VCaP (cell line): ENCODE measurements at regions not wholly inside any gene's neighbourhood (a gene's known extent, or its start where the extent isn't known, plus 50 kb on each side); places are given as distances from the start of the nearest gene placed in this dataset.
A peak's percentile ranks its signal among the peaks of the same experiment; 100 is the strongest.
"Not testable (repeated sequence)": the region's sequence is repeated elsewhere in the genome, so short reads cannot be mapped to it uniquely, and the experiment has no call there.

Source experiments
- H3K27ac ChIP-seq: fragments of 450-650 bp; 2 replicates; pipeline ENCODE4 v1.5.1; 2017
- TF ChIP-seq, protein P1 (sequence below): fragments of 450-650 bp; conservative IDR thresholded peaks from 2 replicates; pipeline ENCODE4 v1.5.1; 2017; ENCODE audit warnings: mild to moderate bottlenecking, moderate library complexity

DNA sequence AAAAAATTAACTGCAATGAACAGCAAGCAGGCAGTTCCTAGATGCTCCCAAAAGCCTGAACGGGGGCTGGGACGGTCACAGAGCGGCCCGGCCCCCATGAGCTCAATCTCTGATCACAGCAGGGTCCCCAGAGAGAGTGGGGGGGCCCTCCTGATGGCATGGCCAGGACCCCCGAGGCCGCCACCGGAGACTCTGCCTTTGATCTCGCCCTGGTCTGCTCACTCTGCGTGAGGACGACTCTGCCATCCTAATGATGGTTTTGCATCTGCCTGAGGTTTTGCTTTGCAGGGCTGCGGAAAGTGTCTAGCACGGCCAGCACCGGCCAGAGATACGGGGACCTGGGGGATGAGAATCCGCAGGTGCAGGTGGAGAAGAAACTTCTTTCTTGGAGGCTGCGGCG, 103.8 kb downstream of the SHOX start:
- H3K27ac ChIP-seq: no peak overlapping the region
- TF ChIP-seq, protein P1, sequence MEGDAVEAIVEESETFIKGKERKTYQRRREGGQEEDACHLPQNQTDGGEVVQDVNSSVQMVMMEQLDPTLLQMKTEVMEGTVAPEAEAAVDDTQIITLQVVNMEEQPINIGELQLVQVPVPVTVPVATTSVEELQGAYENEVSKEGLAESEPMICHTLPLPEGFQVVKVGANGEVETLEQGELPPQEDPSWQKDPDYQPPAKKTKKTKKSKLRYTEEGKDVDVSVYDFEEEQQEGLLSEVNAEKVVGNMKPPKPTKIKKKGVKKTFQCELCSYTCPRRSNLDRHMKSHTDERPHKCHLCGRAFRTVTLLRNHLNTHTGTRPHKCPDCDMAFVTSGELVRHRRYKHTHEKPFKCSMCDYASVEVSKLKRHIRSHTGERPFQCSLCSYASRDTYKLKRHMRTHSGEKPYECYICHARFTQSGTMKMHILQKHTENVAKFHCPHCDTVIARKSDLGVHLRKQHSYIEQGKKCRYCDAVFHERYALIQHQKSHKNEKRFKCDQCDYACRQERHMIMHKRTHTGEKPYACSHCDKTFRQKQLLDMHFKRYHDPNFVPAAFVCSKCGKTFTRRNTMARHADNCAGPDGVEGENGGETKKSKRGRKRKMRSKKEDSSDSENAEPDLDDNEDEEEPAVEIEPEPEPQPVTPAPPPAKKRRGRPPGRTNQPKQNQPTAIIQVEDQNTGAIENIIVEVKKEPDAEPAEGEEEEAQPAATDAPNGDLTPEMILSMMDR: no peak

DNA sequence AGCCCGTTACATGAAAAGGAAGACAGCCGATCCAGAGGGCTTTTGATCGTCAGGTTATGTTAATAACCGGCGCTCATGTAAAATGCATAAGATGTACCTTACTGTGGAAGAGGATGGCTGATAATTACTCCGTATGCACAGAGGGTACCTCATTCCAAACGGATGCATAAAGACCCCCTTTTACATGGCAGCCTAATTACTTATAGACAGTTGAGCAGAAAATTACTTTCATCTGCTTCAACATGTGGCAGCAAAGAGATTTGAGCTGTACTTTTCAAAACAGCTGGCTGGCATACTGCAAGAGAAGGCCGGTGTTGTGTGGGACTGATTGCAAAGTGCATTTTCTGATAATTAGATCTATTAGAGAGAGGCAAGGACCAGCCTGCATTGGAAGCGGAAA, 103.4 kb downstream of the SHOX start:
- TF ChIP-seq, protein P1: no peak
- H3K27ac ChIP-seq: no peak overlapping the region

DNA sequence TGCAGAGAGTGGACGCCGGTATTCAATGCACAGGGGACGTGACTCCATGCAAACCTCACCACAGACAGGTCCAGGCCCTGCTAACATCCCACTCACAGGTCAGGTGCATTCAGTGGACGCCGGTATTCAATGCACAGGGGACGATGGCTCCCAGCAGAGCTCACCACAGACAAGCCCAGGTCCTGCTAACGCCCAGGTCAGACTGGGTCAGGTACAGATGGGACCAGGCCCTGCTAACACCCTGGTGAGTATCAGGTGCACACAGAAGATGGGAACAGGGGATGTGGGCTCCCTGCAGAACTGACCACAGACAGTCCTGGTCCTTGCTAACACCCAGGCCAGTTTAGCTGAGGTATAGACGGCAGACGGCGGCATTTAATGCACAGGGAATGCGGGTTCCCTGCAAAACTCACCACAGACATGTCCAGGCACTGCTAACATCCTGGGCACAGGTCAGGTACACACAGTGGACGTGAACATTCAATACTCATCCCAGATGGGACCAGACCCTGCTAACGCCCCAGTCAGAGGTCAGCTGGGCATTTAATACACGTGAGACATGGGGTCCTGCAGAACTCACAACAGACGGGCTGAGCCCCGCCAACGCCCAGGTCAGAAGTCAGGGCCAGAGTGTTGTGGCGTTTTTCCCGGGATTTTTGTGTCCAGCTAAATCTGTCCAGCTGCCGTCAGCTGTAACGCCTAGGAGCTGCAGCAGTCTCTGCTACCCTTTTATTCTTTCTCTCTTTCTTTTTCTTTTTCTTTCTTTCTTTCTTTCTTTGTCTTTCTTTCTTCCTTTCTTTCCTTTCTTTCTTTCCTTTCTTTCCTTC, 99.2 kb downstream of the SHOX start:
- no peak overlapping the region for H3K27ac ChIP-seq
- TF ChIP-seq, protein P1: no peak

DNA sequence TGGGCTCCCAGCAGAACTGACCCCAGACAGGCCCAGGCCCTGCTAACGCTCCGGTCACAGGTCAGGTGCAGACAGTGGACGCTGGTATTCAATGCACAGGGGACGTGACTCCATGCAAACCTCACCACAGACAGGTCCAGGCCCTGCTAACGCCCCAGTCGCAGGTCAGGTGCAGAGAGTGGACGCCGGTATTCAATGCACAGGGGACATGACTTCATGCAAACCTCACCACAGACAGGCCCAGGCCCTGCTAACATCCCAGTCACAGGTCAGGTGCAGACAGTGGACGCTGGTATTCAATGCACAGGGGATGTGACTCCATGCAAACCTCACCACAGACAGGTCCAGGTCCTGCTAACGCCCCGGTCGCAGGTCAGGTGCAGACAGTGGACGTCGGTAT, 98.5 kb downstream of the SHOX start:
- H3K27ac ChIP-seq: not testable (repeated sequence)

- H3K27ac ChIP-seq: not testable (repeated sequence)
Measured at GRCh38 chrX:728639-729038, 98.0 kb downstream of the SHOX start.

DNA sequence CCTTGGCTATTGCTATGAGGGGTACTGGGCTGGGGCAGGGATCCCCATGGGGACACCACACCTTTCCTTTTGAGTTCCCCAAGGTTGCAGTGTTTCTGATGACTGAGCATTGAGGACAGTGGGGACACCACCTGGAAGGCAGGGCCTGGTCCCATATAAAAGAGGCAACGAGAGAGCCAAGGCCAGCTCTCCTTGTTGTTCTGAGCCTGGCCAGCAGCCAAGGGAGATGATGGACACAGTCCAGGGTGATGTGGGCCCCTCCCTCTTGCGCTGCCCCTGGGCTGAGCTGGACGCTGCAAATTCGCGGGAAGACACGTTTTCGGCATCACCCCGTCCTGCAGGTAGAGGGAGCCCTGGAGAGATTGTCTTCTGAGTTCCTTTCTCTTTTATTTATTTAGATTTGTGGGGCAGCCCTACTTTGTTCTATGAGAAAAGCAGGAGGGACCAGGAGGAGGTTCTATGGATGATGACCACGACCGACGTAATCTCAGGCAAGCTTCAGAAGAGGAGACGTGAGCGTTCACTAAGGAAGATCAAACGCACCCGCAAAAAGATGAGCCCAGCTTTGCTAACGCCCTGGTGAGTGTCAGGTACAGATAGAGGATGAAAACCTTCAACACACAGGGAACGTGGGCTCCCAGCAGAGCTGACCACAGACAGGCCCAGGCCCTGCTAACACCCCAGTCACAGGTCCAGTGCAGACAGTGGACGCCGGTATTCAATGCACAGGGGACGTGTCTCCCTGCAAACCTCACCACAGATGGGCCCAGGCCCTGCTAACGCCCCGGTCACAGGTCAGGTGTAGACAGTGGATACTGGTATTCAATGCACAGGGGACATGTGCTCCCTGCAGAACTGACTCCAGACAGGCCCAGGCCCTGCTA, 97.4 kb downstream of the SHOX start:
- TF ChIP-seq, protein P1: peak; percentile 60
- H3K27ac ChIP-seq: no peak overlapping the region

GRCh38 chrX:725971-726370, 95.4 kb downstream of the SHOX start:
- H3K27ac ChIP-seq: no peak overlapping the region
- TF ChIP-seq, protein P1: no peak

DNA sequence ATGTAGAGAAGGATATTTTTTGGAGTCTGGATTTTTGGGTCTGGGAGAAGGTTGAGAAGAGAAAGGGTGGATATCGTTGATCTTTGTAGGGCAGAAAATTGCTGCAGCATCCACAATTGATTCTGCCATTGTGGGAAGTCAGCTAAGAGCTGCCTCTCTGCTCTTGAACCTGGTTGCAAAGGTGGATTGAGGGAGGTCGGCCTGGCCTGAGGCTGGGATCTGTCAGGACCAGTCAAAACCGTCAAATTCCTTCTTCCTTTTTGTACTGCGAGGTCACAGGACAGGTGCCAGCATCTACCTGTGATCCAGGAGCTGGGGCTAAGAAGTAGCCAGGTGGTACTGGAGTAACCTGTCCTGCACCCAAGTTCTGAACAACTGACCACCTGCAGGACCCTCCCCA, 93.7 kb downstream of the SHOX start:
- TF ChIP-seq, protein P1: no peak
- H3K27ac ChIP-seq: no peak overlapping the region
